M059J (cell line): ENCODE measurements at regions not wholly inside any gene's neighbourhood (a gene's known extent, or its start where the extent isn't known, plus 50 kb on each side); places are given as distances from the start of the nearest gene placed in this dataset.

Experiments
- DNase-seq: peaks from one replicate; pipeline ENCODE4 v3.0.0-alpha.2; 2012; ENCODE audit warnings: low read depth

GRCh38 chr7:125845686-125846085, 916.1 kb upstream of the POT1 start:
- DNase-seq: no peak

DNA sequence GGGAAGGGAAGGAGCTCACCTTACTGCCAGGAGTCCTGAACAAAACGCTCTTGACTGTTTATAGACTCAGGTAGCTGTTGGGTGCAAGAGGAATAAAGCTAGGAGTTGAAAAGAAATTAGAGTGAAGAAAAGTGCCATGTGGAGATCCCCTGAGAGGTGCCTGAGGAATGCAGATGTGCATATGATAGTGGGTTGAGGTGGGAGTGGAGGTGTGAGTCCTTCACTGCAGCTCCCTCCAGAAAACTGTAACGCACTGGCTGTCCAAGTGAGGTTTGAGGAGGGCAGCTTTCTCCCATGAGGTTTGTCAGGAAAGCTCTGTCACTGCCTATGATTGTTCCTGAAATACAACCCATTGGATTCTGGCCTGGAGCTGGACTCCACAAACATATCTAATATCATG, 904.8 kb upstream of the POT1 start:
- DNase-seq: no peak

GRCh38 chr7:125833839-125834238, 904.2 kb upstream of the POT1 start:
- DNase-seq: no peak

GRCh38 chr7:125830743-125831142, 901.1 kb upstream of the POT1 start:
- DNase-seq: no peak

DNA sequence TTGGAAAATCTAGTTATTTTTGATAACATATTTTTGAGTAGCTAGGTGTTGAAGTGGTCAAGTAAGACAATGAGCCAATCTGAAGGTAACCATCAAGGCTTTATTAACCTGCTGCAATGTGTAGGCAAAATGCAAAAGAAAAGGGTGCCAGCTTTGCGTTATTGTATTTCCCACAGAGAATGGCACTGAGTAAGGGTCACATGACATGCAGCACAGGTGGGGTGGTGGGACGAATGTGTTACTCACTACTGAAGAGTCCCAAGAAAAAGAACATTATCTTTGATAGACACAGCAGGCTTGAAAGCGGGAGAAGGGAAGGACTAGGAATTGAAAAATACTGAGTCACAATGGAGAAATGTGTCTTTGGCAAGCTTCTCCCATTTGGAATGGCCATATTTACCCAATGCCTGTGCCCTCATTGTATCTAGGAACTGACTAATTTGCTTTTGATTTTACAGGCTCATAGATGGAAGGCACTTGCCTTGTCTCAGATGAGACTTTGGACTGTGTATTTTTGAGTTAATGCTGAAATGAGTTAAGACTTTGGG, 898.6 kb upstream of the POT1 start:
- DNase-seq: no peak

DNA sequence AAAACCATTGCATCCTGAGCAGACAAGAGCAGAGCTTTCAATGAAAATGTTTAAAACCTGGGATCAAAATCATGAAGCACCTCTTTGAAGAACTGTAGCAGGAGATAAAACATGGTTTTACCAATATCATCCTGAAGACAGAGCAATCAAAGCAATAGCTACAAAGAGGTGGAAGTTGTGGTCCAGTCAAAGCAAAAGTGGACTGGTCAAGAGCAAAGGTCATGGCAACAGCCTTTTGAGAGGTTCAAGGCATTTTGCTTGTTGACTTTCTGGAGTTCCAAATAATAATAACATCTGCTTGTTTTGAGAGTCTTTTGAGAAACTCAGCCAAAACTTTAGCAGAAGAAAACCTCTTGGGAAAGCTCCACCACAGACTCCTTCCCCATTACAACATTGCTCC, 893.9 kb upstream of the POT1 start:
- no peak for DNase-seq

GRCh38 chr7:125820495-125820894, 890.9 kb upstream of the POT1 start:
- DNase-seq: no peak

- no peak for DNase-seq
Measured at GRCh38 chr7:125814100-125814499, 884.5 kb upstream of the POT1 start.

DNA sequence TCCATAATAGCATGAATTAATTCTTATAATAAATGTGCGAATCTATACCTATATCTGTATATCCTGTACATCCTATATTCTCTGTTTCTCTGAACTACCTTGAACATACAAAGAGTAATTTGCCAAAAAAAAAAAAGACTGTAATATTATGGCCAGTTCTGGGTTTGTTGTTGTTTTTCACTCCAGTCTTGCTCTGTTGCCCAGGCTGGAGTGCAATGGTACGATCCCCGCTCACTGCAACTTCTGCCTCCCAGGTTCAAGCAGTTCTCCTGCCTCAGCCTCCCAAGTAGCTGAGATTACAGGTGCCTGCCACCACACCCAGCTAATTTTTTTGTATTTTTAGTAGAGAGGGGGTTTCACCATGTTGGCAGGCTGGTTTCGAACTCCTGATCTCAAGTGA, 876.9 kb upstream of the POT1 start:
- peak; percentile 8 for DNase-seq

DNA sequence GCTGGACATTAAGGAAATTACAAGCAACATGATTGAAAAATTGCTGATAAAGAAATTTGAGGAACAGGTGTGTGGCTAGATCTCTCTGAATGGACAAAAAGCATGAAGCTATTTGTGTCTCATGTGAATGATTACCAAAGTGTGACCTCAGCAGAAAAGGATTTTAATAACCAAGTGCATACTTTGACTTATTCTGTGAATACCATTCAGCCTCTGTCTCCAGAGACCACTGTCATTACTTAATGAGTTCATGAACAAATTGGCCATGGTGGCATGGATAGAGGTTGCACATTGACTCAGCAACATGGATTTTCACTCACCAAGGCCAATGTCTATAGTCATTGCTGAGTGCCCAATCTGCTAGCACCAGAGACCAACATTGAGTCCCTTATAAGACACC, 874.6 kb upstream of the POT1 start:
- DNase-seq: no peak

DNA sequence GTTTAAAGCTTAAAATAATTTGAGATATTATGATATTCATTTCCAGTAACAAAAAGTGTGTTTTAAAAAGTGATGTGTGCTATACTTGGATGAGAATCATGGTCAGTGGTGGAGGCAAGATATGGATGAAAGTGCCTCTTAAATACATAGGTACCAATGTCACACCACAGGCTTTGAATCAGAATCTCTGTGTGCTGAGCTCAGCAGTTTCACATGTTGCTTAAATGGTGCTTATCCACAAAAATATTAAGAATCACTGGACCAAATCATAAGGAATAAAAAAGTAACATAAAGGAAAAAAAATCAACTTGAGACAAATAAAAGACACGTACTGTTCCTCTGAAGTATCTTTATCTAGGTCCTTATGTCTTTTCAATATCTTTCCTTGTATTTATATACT, 850.5 kb upstream of the POT1 start:
- no peak for DNase-seq

DNA sequence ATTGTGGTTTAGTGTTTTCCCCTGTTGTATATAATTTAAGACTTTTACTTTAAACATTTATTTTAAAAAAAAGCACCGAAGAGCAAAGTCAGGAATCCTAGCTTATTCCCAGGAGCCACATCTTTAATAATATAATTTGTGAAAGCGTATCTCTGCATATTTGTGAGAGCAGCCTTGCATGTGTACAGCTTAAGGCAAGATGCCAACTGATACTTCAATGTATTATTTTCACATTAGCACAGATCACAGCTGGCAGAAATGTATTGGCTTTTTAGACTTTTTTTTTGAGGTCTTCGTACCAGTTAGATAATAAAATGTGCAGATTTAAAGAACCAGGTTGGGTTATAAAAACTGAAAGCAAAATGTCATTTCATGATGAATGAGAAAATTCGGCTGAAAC, 845.7 kb upstream of the POT1 start:
- DNase-seq: no peak

- no peak for DNase-seq
Measured at GRCh38 chr7:125773113-125773785, 843.6 kb upstream of the POT1 start.

GRCh38 chr7:125747966-125748365, 818.3 kb upstream of the POT1 start:
- no peak for DNase-seq

DNA sequence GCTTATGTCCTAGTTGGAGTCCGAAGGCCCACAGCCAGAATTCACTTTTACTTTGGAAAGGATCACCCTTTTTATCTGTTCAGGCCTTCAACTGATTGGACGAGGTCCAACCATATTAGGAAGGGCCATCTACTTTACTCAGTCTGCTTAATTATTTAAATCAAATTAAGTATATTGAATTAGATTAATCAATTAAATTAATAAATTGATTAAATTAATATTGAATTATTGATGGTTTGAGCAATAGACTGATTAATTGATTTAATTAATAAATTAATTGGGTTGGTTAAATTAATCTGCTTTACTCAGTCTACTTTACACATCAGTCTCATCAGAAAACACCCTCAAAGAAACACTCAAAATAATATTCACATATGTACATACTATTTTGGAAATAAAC, 816.9 kb upstream of the POT1 start:
- no peak for DNase-seq

- DNase-seq: no peak
Measured at GRCh38 chr7:125727215-125727614, 797.6 kb upstream of the POT1 start.

GRCh38 chr7:125695626-125696025, 766.0 kb upstream of the POT1 start:
- DNase-seq: no peak

- no peak for DNase-seq
Measured at GRCh38 chr7:125683156-125683555, 753.5 kb upstream of the POT1 start.

GRCh38 chr7:125681508-125681907, 751.9 kb upstream of the POT1 start:
- no peak for DNase-seq

GRCh38 chr7:125678771-125679170, 749.1 kb upstream of the POT1 start:
- no peak for DNase-seq

GRCh38 chr7:125675640-125676039, 746.0 kb upstream of the POT1 start:
- no peak for DNase-seq

- no peak for DNase-seq
Measured at GRCh38 chr7:125675169-125675568, 745.5 kb upstream of the POT1 start.

DNA sequence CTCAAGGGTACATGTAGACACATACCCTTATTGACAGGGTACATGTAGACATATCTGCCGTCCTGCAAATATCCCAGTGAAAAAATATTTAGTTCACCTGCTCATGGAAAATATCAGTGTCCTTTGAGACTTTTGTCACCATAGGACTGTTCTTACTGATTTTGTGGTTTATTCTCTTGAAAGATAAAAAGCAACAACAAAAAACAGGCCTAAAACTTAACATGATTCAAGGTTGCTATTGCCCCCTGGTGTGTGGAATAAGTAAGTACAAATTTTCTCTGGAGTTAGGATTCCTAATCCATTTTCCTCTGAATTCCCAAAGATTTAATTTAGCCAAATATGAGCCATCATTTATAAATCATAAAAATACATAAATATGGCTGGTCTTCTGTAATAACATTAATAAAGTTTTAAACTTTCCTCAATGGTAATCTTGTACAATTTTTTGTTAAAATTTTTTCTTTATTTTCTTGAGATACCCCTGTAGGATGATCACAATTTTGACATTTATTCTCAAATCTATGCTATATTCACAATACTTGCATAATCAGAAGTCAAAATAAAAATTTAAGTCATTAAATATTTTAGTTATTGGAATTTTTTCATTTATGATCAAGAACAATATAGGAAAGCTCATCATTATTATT, 741.4 kb upstream of the POT1 start:
- DNase-seq: peak; percentile 9
